ENCODE measurements at regions not wholly inside any gene's neighbourhood (a gene's known extent, or its start where the extent isn't known, plus 50 kb on each side); places are given as distances from the start of the nearest gene placed in this dataset.

DNA sequence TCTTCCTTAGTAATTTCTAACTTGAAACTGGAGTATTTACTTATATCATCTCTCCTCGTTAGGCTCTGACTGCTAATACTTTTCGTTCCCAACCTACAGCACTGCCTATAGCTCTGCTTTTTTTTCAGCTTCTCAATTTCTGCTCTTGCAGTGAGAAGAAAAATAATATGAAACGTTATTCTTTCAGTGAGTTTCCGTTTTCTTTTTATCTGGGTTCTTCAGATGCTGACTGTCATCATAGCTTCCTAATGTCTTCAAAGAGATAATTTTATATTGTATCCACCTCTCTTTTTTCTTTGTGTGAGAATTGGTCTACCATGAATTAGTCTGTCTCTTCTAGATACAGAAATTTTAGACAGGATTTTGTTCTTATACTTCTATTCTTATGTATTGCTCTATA lies 454.9 kb downstream of the LMO7 start:
- no peak for DNase-seq (ENCODE audit: extremely low read depth, low read depth)
- TF ChIP-seq, protein P1, sequence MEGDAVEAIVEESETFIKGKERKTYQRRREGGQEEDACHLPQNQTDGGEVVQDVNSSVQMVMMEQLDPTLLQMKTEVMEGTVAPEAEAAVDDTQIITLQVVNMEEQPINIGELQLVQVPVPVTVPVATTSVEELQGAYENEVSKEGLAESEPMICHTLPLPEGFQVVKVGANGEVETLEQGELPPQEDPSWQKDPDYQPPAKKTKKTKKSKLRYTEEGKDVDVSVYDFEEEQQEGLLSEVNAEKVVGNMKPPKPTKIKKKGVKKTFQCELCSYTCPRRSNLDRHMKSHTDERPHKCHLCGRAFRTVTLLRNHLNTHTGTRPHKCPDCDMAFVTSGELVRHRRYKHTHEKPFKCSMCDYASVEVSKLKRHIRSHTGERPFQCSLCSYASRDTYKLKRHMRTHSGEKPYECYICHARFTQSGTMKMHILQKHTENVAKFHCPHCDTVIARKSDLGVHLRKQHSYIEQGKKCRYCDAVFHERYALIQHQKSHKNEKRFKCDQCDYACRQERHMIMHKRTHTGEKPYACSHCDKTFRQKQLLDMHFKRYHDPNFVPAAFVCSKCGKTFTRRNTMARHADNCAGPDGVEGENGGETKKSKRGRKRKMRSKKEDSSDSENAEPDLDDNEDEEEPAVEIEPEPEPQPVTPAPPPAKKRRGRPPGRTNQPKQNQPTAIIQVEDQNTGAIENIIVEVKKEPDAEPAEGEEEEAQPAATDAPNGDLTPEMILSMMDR (IDR thresholded peaks at IDR 0.05; ENCODE audit: low read depth, low read length) = no peak

DNA sequence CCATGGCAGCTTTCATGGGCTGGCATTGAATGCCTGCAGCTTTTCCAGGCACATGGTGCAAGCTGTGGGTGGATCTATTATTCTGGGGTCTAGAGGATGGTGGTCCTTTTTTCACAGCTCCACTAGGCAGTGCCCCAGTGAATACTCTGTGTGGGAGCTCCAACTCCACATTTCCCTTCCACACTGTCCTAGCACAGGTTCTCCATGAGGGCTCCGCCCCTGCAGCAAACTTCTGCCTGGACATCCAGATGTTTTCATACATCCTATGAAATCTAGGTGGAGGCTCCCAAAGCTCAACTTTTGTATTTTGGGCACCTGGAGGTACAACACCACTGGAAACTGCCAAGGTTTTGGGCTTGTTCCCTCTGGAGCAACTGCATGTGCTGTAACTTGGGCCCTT lies 450.6 kb downstream of the LMO7 start:
- no peak for DNase-seq (ENCODE audit: extremely low read depth, low read depth)
- TF ChIP-seq, protein P1 (IDR thresholded peaks at IDR 0.05; ENCODE audit: low read depth, low read length) = no peak

DNA sequence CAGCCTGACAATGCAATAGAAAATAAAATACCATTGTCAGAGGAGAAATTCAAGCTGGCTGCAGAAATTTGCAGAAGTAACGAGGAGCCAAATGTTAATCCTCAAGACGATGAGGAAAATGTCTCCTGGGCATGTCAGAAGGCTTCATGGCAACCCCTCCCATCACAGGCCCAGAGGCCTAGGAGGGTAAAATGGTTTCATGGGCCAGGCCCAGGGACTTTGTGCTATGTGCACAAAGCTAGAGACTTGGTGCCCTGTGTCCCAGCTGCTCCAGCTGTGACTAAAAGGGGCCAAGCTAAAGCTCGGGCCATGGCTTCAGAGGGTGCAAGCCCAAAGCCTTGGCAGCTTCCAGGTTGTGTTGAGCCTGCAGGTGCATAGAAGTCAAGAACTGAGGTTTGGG lies 431.7 kb downstream of the LMO7 start:
- DNase-seq (ENCODE audit: extremely low read depth, low read depth) = no peak
- TF ChIP-seq, protein P1 (IDR thresholded peaks at IDR 0.05; ENCODE audit: low read depth, low read length) = no peak

GRCh38 chr13:76053181-76053580 lies 417.1 kb downstream of the LMO7 start:
- no peak for DNase-seq (ENCODE audit: extremely low read depth, low read depth)
- TF ChIP-seq, protein P1 (IDR thresholded peaks at IDR 0.05; ENCODE audit: low read depth, low read length) = no peak

DNA sequence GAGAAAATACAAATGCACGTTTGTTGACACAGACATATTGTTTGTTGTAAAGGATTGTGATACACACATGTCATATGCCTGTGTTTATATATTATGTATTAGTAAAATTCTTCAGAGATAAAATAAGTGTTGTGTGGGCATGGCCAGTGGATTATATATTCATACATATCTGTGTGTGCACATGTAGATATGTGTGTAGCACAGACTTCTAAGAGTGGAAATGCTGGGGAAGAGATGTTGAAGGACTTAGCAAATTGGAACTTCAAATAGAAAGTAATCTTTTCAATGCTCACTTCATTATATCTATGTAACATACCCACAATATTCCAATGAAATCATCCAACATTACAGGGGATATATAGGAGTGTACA lies 413.2 kb downstream of the LMO7 start:
- TF ChIP-seq, protein P1 (IDR thresholded peaks at IDR 0.05; ENCODE audit: low read depth, low read length) = no peak
- DNase-seq (ENCODE audit: extremely low read depth, low read depth) = no peak

DNA sequence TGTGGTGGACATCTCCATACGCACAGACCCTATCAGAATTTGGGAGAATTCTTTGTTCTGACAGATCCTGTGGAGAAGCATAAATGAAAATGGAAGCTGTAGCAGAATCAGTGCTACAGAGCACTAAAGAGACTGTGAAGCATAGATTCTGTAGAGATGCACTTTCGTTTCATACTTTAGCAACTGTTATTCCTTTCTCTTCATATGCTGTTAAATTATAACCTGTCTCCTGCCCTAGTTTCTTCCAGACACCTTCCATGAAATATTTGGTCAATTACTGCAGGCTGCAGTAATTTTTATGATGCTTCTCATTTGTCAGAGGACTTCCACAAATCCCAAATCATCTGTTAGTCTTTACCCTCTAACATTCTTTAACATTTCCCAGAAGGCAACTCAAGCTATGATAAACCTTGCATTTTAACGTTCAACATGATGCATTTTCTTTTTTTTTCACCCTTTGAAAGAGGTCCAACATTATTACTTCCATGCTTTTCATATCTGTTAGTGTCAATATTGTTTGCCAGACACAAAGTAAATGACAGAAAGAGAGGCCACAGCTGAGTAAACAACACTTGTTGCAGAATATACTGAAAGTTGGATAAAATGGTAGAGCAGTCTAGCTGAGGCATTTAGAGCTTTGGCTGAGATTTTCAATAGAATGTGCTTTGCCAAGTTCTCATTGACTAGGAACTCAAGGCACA lies 412.7 kb downstream of the LMO7 start:
- TF ChIP-seq, protein P1 (IDR thresholded peaks at IDR 0.05; ENCODE audit: low read depth, low read length) = no peak
- DNase-seq (ENCODE audit: extremely low read depth, low read depth) = no peak

DNA sequence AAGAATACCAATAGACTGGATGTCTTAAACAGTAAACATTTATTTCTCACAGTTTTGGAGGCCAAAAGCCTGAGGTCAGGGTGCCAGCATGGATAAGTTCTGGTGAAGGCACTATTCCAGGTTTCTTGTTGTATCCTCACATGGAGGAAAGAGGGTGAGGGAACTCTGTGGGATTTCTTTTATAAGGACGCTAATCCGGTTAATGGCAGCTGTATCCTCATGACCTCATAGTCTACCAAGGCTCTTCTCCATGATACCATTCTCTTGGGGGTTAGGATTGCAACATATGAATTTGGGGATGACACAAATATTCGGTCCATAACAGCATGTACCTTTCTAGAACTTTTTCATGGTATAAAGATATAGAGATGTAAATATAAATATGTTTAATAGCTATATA lies 412.0 kb downstream of the LMO7 start:
- TF ChIP-seq, protein P1 (IDR thresholded peaks at IDR 0.05; ENCODE audit: low read depth, low read length) = no peak
- no peak for DNase-seq (ENCODE audit: extremely low read depth, low read depth)
